ENCODE measurements at regions not wholly inside any gene's neighbourhood (a gene's known extent, or its start where the extent isn't known, plus 50 kb on each side); places are given as distances from the start of the nearest gene placed in this dataset.

GRCh38 chr7:43034535-43035002 lies 77.9 kb upstream of the HECW1 start:
- no peak for TF ChIP-seq CTCF (IDR thresholded peaks at IDR 0.05; ENCODE audit: extremely low read depth in 1 of 2, insufficient read depth in 1 of 2, low read depth in 1 of 2, low read length in 2 of 2)
- no peak for TF ChIP-seq FOS (IDR thresholded peaks at IDR 0.05; ENCODE audit: borderline replicate concordance, insufficient read depth, low read length)
- no peak for TF ChIP-seq EZH2 (IDR thresholded peaks at IDR 0.05; ENCODE audit: borderline replicate concordance, low read depth, low read length, severe bottlenecking)
- TF ChIP-seq MAX (IDR thresholded peaks at IDR 0.05; ENCODE audit: insufficient read depth, insufficient read length) = no peak
- TF ChIP-seq POLR2A (IDR thresholded peaks at IDR 0.05; ENCODE audit: low read depth, low read length) = no peak
- no peak for TF ChIP-seq POLR2AphosphoS5 (IDR thresholded peaks at IDR 0.05; ENCODE audit: insufficient read depth, low read depth, low read length)
- no peak for TF ChIP-seq GATA2 (IDR thresholded peaks at IDR 0.05; ENCODE audit: insufficient read depth, insufficient read length, low read depth, low read length)
- TF ChIP-seq MYC (IDR thresholded peaks at IDR 0.05; ENCODE audit: low read depth, low read length) = no peak
- TF ChIP-seq JUN (IDR thresholded peaks at IDR 0.05; ENCODE audit: borderline replicate concordance, insufficient read depth, insufficient read length, low read depth) = no peak

Measured in endothelial cell of umbilical vein (primary cell).